Activated CD4-positive, alpha-beta memory T cell treated with anti-CD3 and anti-CD28 coated beads, Interleukin-2, amount 10 ng/mL, durations not matched to agents 7 days and 5 days (primary cell): ENCODE measurements at regions not wholly inside any gene's neighbourhood (a gene's known extent, or its start where the extent isn't known, plus 50 kb on each side); places are given as distances from the start of the nearest gene placed in this dataset.

Experiments
- CTCF ChIA-PET: fragments of 350-600 bp; sonication (Branson Sonifier 250); formaldehyde crosslinking; loops from one replicate; lab custom pipeline; 2021; ENCODE audit warnings: antibody characterized with exemption, inconsistent platforms; lab: Charles Lee
- POLR2A ChIA-PET: fragments of 350-600 bp; sonication (Branson Sonifier 250); formaldehyde crosslinking; loops from one replicate; lab custom pipeline; 2021; ENCODE audit warnings: antibody characterized with exemption; lab: Charles Lee
- DNase-seq: peaks from one replicate; pipeline ENCODE4 v3.0.0-alpha.2; 2020
- H3K27ac Mint-ChIP-seq: one replicate; pipeline ENCODE4 v1.8.0; 2021; ENCODE audit warnings: mild to moderate bottlenecking, mixed read lengths
- H3K27me3 Mint-ChIP-seq: one replicate; pipeline ENCODE4 v1.8.0; 2021; ENCODE audit warnings: mixed read lengths
- H3K36me3 Mint-ChIP-seq: one replicate; pipeline ENCODE4 v1.8.0; 2021; ENCODE audit warnings: low read depth, mixed read lengths
- H3K4me1 Mint-ChIP-seq: one replicate; pipeline ENCODE4 v1.8.0; 2021; ENCODE audit warnings: mixed read lengths
- H3K4me3 Mint-ChIP-seq: one replicate; pipeline ENCODE4 v1.8.0; 2021; ENCODE audit warnings: mild to moderate bottlenecking, mixed read lengths
- H3K9me3 Mint-ChIP-seq: one replicate; pipeline ENCODE4 v1.8.0; 2021; ENCODE audit warnings: mixed read lengths

- no peaks in the 10 kb centered on the region for H3K27me3 Mint-ChIP-seq
- ChIA-PET POLR2A (no interaction called here), CTCF (no interaction called here)
- no peaks in the 10 kb centered on the region for H3K4me1 Mint-ChIP-seq
- no peak for DNase-seq
- H3K9me3 Mint-ChIP-seq = peaks cover 5% of the 10 kb centered on the region
- H3K36me3 Mint-ChIP-seq = no peaks in the 10 kb centered on the region
- H3K4me3 Mint-ChIP-seq = no peak overlapping the region
- H3K27ac Mint-ChIP-seq = no peak overlapping the region
Observed at GRCh38 chr2:13550285-13551231, 833.8 kb downstream of the TRIB2 start.

DNA sequence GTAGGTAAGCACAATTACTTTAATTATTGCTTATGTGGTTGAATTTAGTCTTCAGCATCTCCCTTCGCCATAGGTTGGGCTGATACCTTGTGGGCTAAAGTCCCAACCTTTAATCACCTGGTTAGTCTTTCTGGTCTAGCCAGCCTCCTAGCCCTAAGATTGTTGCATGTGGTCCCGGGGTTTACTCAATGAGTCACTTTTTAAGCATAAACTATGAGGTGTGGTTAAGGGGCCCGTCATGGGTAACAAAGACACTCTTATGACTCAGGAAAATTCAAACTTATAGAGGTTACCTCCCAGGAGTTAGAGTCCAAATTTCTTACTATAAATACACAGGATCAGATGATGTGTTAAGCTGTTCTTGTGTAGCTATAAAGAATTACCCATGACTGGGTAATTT lies 841.6 kb downstream of the TRIB2 start:
- H3K9me3 Mint-ChIP-seq = peaks cover 2% of the 10 kb centered on the region
- H3K36me3 Mint-ChIP-seq = no peaks in the 10 kb centered on the region
- DNase-seq = no peak
- H3K4me1 Mint-ChIP-seq = no peaks in the 10 kb centered on the region
- no peaks in the 10 kb centered on the region for H3K27me3 Mint-ChIP-seq
- no peak overlapping the region for H3K4me3 Mint-ChIP-seq
- ChIA-PET CTCF (no interaction called here), POLR2A (no interaction called here)
- no peak overlapping the region for H3K27ac Mint-ChIP-seq

- Mint-ChIP-seq H3K4me3 (no peak overlapping the region), H3K9me3 (peaks cover 2% of the 10 kb centered on the region), H3K4me1 (no peaks in the 10 kb centered on the region), H3K27me3 (no peaks in the 10 kb centered on the region), H3K36me3 (no peaks in the 10 kb centered on the region), H3K27ac (no peak overlapping the region)
- no peak for DNase-seq
- ChIA-PET CTCF (no interaction called here), POLR2A (no interaction called here)
Observed at GRCh38 chr2:13560322-13560721, 843.6 kb downstream of the TRIB2 start.

DNA sequence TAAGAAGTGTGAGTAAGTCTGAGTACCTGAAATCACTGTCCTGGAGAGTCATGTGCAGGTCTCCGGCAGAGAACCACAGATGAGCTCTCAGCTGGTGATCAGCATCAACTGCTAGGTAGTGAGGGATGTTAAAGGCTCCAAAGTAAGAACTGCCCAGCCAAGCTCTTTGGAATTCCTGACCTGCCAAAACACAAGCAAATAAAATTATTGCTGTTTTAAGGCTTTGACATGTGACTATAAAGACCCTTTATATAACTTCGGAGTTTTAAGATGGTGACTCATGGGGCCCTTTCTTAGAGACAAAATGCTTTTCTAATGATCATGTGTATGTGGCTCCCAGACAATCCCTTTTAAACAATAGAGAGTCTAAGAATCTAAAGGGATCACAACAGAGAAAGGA lies 855.7 kb downstream of the TRIB2 start:
- H3K4me1 Mint-ChIP-seq = no peaks in the 10 kb centered on the region
- POLR2A ChIA-PET = no interaction called here
- no peaks in the 10 kb centered on the region for H3K36me3 Mint-ChIP-seq
- no peak overlapping the region for H3K27ac Mint-ChIP-seq
- CTCF ChIA-PET = no interaction called here
- no peak for DNase-seq
- H3K27me3 Mint-ChIP-seq = no peaks in the 10 kb centered on the region
- H3K4me3 Mint-ChIP-seq = no peak overlapping the region
- no peaks in the 10 kb centered on the region for H3K9me3 Mint-ChIP-seq

DNA sequence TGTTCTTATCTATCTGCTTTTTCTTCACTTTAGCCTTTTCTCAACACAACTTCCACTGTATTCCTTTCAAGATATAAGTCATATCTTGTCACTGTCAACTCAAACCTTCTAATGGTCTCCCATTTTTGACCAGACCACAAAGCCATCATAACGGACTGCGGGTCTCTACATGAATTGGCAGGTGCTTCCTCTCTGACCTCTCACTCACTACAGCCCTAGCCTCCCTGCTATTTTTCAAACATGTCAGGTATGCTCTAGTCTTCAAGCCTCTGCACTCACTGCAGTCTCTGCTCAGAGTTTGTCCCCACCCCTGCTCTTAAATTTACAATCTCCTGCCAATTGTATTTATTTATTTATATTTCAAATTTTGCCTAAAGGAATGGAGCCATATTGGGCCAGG lies 858.1 kb downstream of the TRIB2 start:
- Mint-ChIP-seq H3K9me3 (no peaks in the 10 kb centered on the region), H3K36me3 (no peaks in the 10 kb centered on the region), H3K4me3 (no peak overlapping the region), H3K27me3 (no peaks in the 10 kb centered on the region), H3K4me1 (no peaks in the 10 kb centered on the region), H3K27ac (no peak overlapping the region)
- CTCF ChIA-PET = no interaction called here
- DNase-seq = no peak
- POLR2A ChIA-PET = no interaction called here

- ChIA-PET CTCF (no interaction called here), POLR2A (no interaction called here)
Observed at GRCh38 chr2:13576406-13577036, 859.8 kb downstream of the TRIB2 start.

GRCh38 chr2:13578547-13578946 lies 861.8 kb downstream of the TRIB2 start:
- no peaks in the 10 kb centered on the region for H3K27me3 Mint-ChIP-seq
- H3K27ac Mint-ChIP-seq = no peak overlapping the region
- no peaks in the 10 kb centered on the region for H3K4me1 Mint-ChIP-seq
- no peaks in the 10 kb centered on the region for H3K9me3 Mint-ChIP-seq
- DNase-seq = no peak
- no peak overlapping the region for H3K4me3 Mint-ChIP-seq
- no peaks in the 10 kb centered on the region for H3K36me3 Mint-ChIP-seq
- ChIA-PET CTCF (no interaction called here), POLR2A (no interaction called here)

More at GRCh38 chr2:13576406-13577036, 859.8 kb downstream of the TRIB2 start:
- no peak overlapping the region for H3K27ac Mint-ChIP-seq
- no peak overlapping the region for H3K4me3 Mint-ChIP-seq
- H3K36me3 Mint-ChIP-seq = no peaks in the 10 kb centered on the region
- H3K4me1 Mint-ChIP-seq = no peaks in the 10 kb centered on the region
- H3K9me3 Mint-ChIP-seq = no peaks in the 10 kb centered on the region
- DNase-seq = no peak
- H3K27me3 Mint-ChIP-seq = no peaks in the 10 kb centered on the region

- Mint-ChIP-seq H3K4me3 (no peak overlapping the region), H3K4me1 (no peaks in the 10 kb centered on the region), H3K27me3 (no peaks in the 10 kb centered on the region), H3K27ac (no peak overlapping the region), H3K9me3 (no peaks in the 10 kb centered on the region), H3K36me3 (no peaks in the 10 kb centered on the region)
- ChIA-PET POLR2A (no interaction called here), CTCF (no interaction called here)
- no peak for DNase-seq
Observed at GRCh38 chr2:13581471-13581870, 864.7 kb downstream of the TRIB2 start.

DNA sequence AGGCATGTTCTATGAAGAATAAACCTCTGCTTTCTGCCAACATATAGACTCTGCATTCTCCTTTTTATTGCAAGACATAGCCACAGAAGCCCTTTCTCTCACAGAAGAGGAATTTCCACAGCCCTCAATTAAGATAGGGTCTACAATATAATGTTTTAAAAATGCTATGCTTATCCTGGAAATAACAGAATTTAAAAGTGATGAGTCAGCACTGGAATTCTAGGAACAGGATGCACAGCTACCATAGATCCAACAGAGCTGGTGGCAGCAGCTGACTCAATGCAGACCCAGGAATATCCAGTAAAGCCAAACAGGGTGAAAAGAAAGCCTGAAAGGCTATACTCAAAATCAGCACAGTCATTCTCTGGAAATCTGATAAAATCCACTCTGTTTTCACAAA lies 866.9 kb downstream of the TRIB2 start:
- CTCF ChIA-PET = no interaction called here

GRCh38 chr2:13584020-13584419 lies 867.3 kb downstream of the TRIB2 start:
- Mint-ChIP-seq H3K36me3 (no peaks in the 10 kb centered on the region), H3K9me3 (no peaks in the 10 kb centered on the region), H3K4me3 (no peak overlapping the region), H3K4me1 (no peaks in the 10 kb centered on the region), H3K27ac (no peak overlapping the region), H3K27me3 (no peaks in the 10 kb centered on the region)
- ChIA-PET CTCF (no interaction called here), POLR2A (no interaction called here)
- no peak for DNase-seq

More for the DNA sequence above, 866.9 kb downstream of the TRIB2 start:
- Mint-ChIP-seq H3K27ac (no peak overlapping the region), H3K4me1 (no peaks in the 10 kb centered on the region), H3K27me3 (no peaks in the 10 kb centered on the region), H3K4me3 (no peak overlapping the region), H3K9me3 (no peaks in the 10 kb centered on the region), H3K36me3 (no peaks in the 10 kb centered on the region)
- DNase-seq = no peak
- POLR2A ChIA-PET = no interaction called here

- Mint-ChIP-seq H3K4me1 (no peaks in the 10 kb centered on the region), H3K27ac (no peak overlapping the region), H3K27me3 (no peaks in the 10 kb centered on the region), H3K36me3 (no peaks in the 10 kb centered on the region), H3K4me3 (no peak overlapping the region), H3K9me3 (no peaks in the 10 kb centered on the region)
- POLR2A ChIA-PET = no interaction called here
- CTCF ChIA-PET = no interaction called here
- no peak for DNase-seq
Observed at GRCh38 chr2:13585732-13586131, 869.0 kb downstream of the TRIB2 start.

DNA sequence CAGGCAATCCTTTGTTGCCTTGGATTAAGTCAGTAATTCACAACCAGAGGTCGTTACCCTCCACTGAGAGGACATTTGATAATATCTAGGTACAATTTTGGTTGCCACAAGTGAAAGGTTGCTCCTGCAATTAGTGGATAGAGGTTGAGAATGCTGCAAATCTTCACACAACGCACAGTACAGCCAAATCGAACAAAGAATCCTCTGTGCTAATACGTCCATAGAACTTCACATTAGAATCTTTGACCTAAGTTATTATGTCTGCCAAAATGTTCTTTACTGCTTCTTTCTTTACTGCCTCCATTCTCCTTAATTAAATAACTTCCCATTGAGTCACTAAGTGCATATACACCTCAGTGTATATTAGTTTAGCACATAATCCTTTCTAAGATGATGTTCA lies 879.5 kb downstream of the TRIB2 start:
- no peak for DNase-seq
- POLR2A ChIA-PET = no interaction called here
- H3K4me1 Mint-ChIP-seq = no peaks in the 10 kb centered on the region
- H3K36me3 Mint-ChIP-seq = no peaks in the 10 kb centered on the region
- peaks cover 11% of the 10 kb centered on the region for H3K9me3 Mint-ChIP-seq
- H3K4me3 Mint-ChIP-seq = no peak overlapping the region
- CTCF ChIA-PET = no interaction called here
- H3K27me3 Mint-ChIP-seq = no peaks in the 10 kb centered on the region
- H3K27ac Mint-ChIP-seq = no peak overlapping the region

GRCh38 chr2:13597176-13597575 lies 880.4 kb downstream of the TRIB2 start:
- Mint-ChIP-seq H3K36me3 (no peaks in the 10 kb centered on the region), H3K27me3 (no peaks in the 10 kb centered on the region), H3K27ac (no peak overlapping the region), H3K4me3 (no peak overlapping the region), H3K9me3 (peaks cover 11% of the 10 kb centered on the region), H3K4me1 (no peaks in the 10 kb centered on the region)
- CTCF ChIA-PET = no interaction called here
- no peak for DNase-seq
- POLR2A ChIA-PET = no interaction called here

- DNase-seq = no peak
- no peaks in the 10 kb centered on the region for H3K36me3 Mint-ChIP-seq
- H3K27ac Mint-ChIP-seq = no peak overlapping the region
- H3K4me3 Mint-ChIP-seq = no peak overlapping the region
- CTCF ChIA-PET = no interaction called here
- no peaks in the 10 kb centered on the region for H3K27me3 Mint-ChIP-seq
- no peaks in the 10 kb centered on the region for H3K4me1 Mint-ChIP-seq
- H3K9me3 Mint-ChIP-seq = peaks cover 6% of the 10 kb centered on the region
- POLR2A ChIA-PET = no interaction called here
Observed at GRCh38 chr2:13601506-13601905, 884.8 kb downstream of the TRIB2 start.
